ENCODE measurements at regions not wholly inside any gene's neighbourhood (a gene's known extent, or its start where the extent isn't known, plus 50 kb on each side); places are given as distances from the start of the nearest gene placed in this dataset.
A peak's percentile ranks its signal among the peaks of the same experiment; 100 is the strongest.
"Not testable (repeated sequence)": the region's sequence is repeated elsewhere in the genome, so short reads cannot be mapped to it uniquely, and the experiment has no call there.

DNA sequence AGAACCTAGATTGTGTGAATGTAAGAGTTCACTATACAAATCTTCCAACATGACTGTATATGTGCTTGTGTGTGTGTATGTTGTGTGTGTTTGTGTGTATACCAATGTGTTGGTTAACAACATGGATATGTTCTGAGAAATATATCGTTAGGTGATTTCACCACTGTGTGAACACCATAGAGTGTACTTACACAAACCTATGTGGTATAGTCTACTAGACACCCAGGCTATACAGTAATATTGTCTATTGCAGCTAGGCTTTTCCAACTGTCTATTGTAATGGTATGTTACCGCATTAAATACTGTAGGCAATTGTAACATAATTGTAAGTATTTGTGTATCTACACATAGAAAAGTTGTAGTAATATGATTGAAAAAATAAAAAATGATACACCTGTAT is 959.2 kb upstream of the SEMA6A start:
- H3K4me3 Mint-ChIP-seq = no peak overlapping the region
- H3K4me1 Mint-ChIP-seq = peaks cover 10% of the 10 kb centered on the region
- H3K27me3 Mint-ChIP-seq (ENCODE audit: low read depth) = no peaks in the 10 kb centered on the region
- ChIA-PET POLR2A (no interaction called here), CTCF (no interaction called here)
- ATAC-seq = no peak
- TF ChIP-seq, protein P1, sequence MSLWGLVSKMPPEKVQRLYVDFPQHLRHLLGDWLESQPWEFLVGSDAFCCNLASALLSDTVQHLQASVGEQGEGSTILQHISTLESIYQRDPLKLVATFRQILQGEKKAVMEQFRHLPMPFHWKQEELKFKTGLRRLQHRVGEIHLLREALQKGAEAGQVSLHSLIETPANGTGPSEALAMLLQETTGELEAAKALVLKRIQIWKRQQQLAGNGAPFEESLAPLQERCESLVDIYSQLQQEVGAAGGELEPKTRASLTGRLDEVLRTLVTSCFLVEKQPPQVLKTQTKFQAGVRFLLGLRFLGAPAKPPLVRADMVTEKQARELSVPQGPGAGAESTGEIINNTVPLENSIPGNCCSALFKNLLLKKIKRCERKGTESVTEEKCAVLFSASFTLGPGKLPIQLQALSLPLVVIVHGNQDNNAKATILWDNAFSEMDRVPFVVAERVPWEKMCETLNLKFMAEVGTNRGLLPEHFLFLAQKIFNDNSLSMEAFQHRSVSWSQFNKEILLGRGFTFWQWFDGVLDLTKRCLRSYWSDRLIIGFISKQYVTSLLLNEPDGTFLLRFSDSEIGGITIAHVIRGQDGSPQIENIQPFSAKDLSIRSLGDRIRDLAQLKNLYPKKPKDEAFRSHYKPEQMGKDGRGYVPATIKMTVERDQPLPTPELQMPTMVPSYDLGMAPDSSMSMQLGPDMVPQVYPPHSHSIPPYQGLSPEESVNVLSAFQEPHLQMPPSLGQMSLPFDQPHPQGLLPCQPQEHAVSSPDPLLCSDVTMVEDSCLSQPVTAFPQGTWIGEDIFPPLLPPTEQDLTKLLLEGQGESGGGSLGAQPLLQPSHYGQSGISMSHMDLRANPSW (CRISPR knock-in tag; conservative IDR thresholded peaks at IDR 0.05; ENCODE audit: low read depth) = no peak
- no peak for TF ChIP-seq CREB1 (CRISPR knock-in tag; IDR thresholded peaks at IDR 0.05)
- TF ChIP-seq CREM (CRISPR knock-in tag; IDR thresholded peaks at IDR 0.05) = no peak
- TF ChIP-seq ZNF232 (CRISPR knock-in tag; IDR thresholded peaks at IDR 0.05) = no peak
- TF ChIP-seq, protein P2, sequence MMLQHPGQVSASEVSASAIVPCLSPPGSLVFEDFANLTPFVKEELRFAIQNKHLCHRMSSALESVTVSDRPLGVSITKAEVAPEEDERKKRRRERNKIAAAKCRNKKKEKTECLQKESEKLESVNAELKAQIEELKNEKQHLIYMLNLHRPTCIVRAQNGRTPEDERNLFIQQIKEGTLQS (CRISPR knock-in tag; conservative IDR thresholded peaks at IDR 0.05) = no peak
- no peak for TF ChIP-seq ESRRA (CRISPR knock-in tag; IDR thresholded peaks at IDR 0.05; ENCODE audit: borderline replicate concordance)
- TF ChIP-seq, protein P3, sequence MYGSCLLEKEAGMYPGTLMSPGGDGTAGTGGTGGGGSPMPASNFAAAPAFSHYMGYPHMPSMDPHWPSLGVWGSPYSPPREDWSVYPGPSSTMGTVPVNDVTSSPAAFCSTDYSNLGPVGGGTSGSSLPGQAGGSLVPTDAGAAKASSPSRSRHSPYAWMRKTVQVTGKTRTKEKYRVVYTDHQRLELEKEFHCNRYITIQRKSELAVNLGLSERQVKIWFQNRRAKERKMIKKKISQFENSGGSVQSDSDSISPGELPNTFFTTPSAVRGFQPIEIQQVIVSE (CRISPR knock-in tag; IDR thresholded peaks at IDR 0.05; ENCODE audit: borderline replicate concordance) = no peak
- no peak for TF ChIP-seq NR1H2 (CRISPR knock-in tag; IDR thresholded peaks at IDR 0.05)
- no peak for TF ChIP-seq GRHL2 (CRISPR knock-in tag; IDR thresholded peaks at IDR 0.05; ENCODE audit: insufficient replicate concordance, severe bottlenecking)
- no peak for TF ChIP-seq RELA (CRISPR knock-in tag; IDR thresholded peaks at IDR 0.05; ENCODE audit: borderline replicate concordance)
- TF ChIP-seq, protein P4, sequence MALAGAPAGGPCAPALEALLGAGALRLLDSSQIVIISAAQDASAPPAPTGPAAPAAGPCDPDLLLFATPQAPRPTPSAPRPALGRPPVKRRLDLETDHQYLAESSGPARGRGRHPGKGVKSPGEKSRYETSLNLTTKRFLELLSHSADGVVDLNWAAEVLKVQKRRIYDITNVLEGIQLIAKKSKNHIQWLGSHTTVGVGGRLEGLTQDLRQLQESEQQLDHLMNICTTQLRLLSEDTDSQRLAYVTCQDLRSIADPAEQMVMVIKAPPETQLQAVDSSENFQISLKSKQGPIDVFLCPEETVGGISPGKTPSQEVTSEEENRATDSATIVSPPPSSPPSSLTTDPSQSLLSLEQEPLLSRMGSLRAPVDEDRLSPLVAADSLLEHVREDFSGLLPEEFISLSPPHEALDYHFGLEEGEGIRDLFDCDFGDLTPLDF (CRISPR knock-in tag; IDR thresholded peaks at IDR 0.05) = no peak
- no peak for DNase-seq (ENCODE audit: low spot score)
- H3K27ac Mint-ChIP-seq = no peak overlapping the region; the same call in 1 of the 2 replicates
- no peaks in the 10 kb centered on the region for H3K36me3 Mint-ChIP-seq
- peaks cover 8% of the 10 kb centered on the region for H3K9me3 Mint-ChIP-seq

DNA sequence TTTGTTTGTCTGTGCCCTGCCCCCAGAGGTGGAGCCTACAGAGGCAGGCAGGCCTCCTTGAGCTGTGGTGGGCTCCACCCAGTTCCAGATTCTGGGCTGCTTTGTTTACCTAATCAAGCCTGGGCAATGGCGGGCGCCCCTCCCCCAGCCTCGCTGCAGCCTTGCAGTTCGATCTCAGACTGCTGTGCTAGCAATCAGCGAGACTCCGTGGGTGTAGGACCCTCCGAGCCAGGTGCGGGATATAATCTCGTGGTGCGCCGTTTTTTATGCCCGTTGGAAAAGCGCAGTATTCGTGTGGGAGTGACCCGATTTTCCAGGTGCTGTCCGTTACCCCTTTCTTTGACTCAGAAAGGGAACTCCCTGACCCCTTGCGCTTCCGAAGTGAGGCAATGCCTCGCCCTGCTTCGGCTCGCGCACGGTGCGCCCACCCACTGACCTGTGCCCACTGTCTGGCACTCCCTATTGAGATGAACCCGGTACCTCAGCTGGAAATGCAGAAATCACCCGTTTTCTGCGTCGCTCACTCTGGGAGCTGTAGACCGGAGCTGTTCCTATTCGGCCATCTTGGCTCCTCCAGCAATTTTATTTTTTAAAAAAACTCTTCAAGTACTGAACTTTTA is 958.5 kb upstream of the SEMA6A start:
- H3K36me3 Mint-ChIP-seq; H3K27ac Mint-ChIP-seq; H3K27me3 Mint-ChIP-seq (ENCODE audit: low read depth); H3K9me3 Mint-ChIP-seq; H3K4me3 Mint-ChIP-seq; POLR2A ChIA-PET; CTCF ChIA-PET; ATAC-seq; H3K4me1 Mint-ChIP-seq: not testable (repeated sequence)
- DNase-seq (ENCODE audit: low spot score) = peak; percentile 45

DNA sequence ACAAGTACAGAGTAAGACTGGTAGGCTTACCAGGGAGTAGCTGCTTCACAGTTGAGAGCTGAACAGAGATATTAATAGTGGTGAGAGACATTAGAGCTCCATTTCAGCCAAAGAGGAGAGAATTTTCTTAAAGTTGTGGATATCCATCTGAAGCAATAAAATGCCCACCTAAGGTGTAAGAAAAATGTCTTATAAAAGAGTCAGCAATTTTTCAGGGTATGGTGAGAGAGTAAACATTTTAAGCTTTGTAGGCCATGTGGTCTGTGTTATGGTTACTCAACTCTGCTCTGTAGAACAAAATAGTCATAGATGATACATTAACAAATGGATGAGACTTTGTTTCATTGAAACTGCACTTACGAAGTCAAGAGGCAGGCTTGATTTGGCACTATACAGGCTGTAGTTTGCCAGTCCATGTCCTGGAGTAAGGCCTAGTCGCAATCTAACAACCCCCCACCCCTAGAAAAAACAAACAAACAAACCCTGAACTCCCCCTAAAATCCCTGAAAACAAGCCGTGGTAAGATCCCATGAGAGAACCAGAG is 945.4 kb upstream of the SEMA6A start:
- Mint-ChIP-seq H3K27me3 (ENCODE audit: low read depth) (no peaks in the 10 kb centered on the region), H3K9me3 (peaks cover 26% of the 10 kb centered on the region), H3K27ac (no peak overlapping the region), H3K4me1 (no peaks in the 10 kb centered on the region), H3K4me3 (no peak overlapping the region), H3K36me3 (peaks cover 12% of the 10 kb centered on the region)
- ATAC-seq (no peak), DNase-seq (ENCODE audit: low spot score) (no peak)
- TF ChIP-seq, protein P5, sequence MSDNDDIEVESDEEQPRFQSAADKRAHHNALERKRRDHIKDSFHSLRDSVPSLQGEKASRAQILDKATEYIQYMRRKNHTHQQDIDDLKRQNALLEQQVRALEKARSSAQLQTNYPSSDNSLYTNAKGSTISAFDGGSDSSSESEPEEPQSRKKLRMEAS (CRISPR knock-in tag; IDR thresholded peaks at IDR 0.05) = no peak
- TF ChIP-seq, protein P6, sequence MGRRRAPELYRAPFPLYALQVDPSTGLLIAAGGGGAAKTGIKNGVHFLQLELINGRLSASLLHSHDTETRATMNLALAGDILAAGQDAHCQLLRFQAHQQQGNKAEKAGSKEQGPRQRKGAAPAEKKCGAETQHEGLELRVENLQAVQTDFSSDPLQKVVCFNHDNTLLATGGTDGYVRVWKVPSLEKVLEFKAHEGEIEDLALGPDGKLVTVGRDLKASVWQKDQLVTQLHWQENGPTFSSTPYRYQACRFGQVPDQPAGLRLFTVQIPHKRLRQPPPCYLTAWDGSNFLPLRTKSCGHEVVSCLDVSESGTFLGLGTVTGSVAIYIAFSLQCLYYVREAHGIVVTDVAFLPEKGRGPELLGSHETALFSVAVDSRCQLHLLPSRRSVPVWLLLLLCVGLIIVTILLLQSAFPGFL (CRISPR knock-in tag; IDR thresholded peaks at IDR 0.05; ENCODE audit: borderline replicate concordance) = no peak
- no peak for TF ChIP-seq NR2C2 (CRISPR knock-in tag; IDR thresholded peaks at IDR 0.05)
- TF ChIP-seq, protein P7, sequence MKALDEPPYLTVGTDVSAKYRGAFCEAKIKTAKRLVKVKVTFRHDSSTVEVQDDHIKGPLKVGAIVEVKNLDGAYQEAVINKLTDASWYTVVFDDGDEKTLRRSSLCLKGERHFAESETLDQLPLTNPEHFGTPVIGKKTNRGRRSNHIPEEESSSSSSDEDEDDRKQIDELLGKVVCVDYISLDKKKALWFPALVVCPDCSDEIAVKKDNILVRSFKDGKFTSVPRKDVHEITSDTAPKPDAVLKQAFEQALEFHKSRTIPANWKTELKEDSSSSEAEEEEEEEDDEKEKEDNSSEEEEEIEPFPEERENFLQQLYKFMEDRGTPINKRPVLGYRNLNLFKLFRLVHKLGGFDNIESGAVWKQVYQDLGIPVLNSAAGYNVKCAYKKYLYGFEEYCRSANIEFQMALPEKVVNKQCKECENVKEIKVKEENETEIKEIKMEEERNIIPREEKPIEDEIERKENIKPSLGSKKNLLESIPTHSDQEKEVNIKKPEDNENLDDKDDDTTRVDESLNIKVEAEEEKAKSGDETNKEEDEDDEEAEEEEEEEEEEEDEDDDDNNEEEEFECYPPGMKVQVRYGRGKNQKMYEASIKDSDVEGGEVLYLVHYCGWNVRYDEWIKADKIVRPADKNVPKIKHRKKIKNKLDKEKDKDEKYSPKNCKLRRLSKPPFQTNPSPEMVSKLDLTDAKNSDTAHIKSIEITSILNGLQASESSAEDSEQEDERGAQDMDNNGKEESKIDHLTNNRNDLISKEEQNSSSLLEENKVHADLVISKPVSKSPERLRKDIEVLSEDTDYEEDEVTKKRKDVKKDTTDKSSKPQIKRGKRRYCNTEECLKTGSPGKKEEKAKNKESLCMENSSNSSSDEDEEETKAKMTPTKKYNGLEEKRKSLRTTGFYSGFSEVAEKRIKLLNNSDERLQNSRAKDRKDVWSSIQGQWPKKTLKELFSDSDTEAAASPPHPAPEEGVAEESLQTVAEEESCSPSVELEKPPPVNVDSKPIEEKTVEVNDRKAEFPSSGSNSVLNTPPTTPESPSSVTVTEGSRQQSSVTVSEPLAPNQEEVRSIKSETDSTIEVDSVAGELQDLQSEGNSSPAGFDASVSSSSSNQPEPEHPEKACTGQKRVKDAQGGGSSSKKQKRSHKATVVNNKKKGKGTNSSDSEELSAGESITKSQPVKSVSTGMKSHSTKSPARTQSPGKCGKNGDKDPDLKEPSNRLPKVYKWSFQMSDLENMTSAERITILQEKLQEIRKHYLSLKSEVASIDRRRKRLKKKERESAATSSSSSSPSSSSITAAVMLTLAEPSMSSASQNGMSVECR (CRISPR knock-in tag; IDR thresholded peaks at IDR 0.05; ENCODE audit: borderline replicate concordance) = no peak
- TF ChIP-seq, protein P2 (CRISPR knock-in tag; conservative IDR thresholded peaks at IDR 0.05) = no peak
- TF ChIP-seq, protein P8, sequence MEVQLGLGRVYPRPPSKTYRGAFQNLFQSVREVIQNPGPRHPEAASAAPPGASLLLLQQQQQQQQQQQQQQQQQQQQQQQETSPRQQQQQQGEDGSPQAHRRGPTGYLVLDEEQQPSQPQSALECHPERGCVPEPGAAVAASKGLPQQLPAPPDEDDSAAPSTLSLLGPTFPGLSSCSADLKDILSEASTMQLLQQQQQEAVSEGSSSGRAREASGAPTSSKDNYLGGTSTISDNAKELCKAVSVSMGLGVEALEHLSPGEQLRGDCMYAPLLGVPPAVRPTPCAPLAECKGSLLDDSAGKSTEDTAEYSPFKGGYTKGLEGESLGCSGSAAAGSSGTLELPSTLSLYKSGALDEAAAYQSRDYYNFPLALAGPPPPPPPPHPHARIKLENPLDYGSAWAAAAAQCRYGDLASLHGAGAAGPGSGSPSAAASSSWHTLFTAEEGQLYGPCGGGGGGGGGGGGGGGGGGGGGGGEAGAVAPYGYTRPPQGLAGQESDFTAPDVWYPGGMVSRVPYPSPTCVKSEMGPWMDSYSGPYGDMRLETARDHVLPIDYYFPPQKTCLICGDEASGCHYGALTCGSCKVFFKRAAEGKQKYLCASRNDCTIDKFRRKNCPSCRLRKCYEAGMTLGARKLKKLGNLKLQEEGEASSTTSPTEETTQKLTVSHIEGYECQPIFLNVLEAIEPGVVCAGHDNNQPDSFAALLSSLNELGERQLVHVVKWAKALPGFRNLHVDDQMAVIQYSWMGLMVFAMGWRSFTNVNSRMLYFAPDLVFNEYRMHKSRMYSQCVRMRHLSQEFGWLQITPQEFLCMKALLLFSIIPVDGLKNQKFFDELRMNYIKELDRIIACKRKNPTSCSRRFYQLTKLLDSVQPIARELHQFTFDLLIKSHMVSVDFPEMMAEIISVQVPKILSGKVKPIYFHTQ (CRISPR knock-in tag; IDR thresholded peaks at IDR 0.05) = no peak
- ChIA-PET POLR2A (no interaction called here), CTCF (interaction anchor here (2.7 kb wide), 1 partner anchor 65 kb away, joined by 9 read pairs; no protein-coding TSS in a partner anchor)
